ENCODE measurements at regions not wholly inside any gene's neighbourhood (a gene's known extent, or its start where the extent isn't known, plus 50 kb on each side); places are given as distances from the start of the nearest gene placed in this dataset.

DNA sequence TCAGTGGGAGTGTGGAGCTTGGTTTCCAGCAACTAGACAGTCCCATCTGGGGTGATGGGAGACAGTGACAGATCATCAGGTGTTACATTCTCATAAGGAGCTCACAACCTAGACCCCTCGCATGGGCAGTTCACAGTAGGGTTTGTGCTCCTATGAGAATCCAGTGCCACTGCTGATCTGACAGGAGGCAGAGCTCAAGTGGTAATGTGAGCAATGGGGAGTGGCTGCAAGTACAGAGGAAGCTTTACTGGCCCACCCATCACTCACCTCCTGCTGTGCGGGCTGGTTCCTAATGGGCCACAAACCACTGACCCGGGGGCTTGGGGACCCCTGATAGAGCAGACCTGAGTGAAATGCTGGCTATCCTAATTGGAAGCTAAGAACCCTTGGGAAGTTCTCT, 242.8 kb downstream of the BAMBI start:
- TF ChIP-seq POLR2AphosphoS5 (IDR thresholded peaks at IDR 0.05; ENCODE audit: low read depth) = no peak
- TF ChIP-seq CTCF (conservative IDR thresholded peaks at IDR 0.05; ENCODE audit: low read depth in 2 of 2) = no peak

Measured in GM23338 (cell line).